CD14-positive monocyte (primary cell): ENCODE measurements at regions not wholly inside any gene's neighbourhood (a gene's known extent, or its start where the extent isn't known, plus 50 kb on each side); places are given as distances from the start of the nearest gene placed in this dataset.

Experiments used
- DNase-seq, 3 donors: peaks; one replicate each; pipeline ENCODE4 v3.0.0-alpha.2; 2011 to 2022
- H2AFZ ChIP-seq: 2 replicates; pipeline ENCODE4 v1.6.0; 2012; ENCODE audit warnings: mild to moderate bottlenecking, low read depth, low read length, inconsistent platforms; ENCODE audit not compliant: insufficient read depth, poor library complexity, severe bottlenecking
- H3K27ac ChIP-seq, 2 donors: 1 replicate in 1 of 2; 2 replicates in 1 of 2; pipeline ENCODE4 v1.5.1; 2012 to 2013; ENCODE audit warnings: low read length in 2 of 2, control low read depth in 1 of 2, inconsistent platforms in 1 of 2, low read depth in 1 of 2, mild to moderate bottlenecking in 1 of 2
- H3K27me3 ChIP-seq, 2 donors: one replicate each; pipeline versions ENCODE4 v1.6.0 to v1.6.1; 2011 to 2013; ENCODE audit warnings: low read length in 2 of 2; ENCODE audit not compliant: control insufficient read depth in 2 of 2, insufficient read depth in 2 of 2
- H3K36me3 ChIP-seq, 2 donors: replicated peaks in 1 of 2; 1 replicate in 1 of 2; 2 replicates in 1 of 2; pipeline versions ENCODE4 v1.5.1 to v1.6.1; 2012 to 2013; ENCODE audit warnings: low read length in 2 of 2, control low read depth in 1 of 2, inconsistent platforms in 1 of 2, mild to moderate bottlenecking in 1 of 2; ENCODE audit not compliant: insufficient read depth in 2 of 2, control insufficient read depth in 1 of 2
- H3K4me1 ChIP-seq, 2 donors: 1 replicate in 1 of 2; 2 replicates in 1 of 2; pipeline versions ENCODE4 v1.5.1 to v1.6.1; 2012 to 2013; ENCODE audit warnings: low read length in 2 of 2, control low read depth in 1 of 2, inconsistent platforms in 1 of 2, mild to moderate bottlenecking in 1 of 2, moderate library complexity in 1 of 2; ENCODE audit not compliant: insufficient read depth in 2 of 2, control insufficient read depth in 1 of 2
- H3K4me2 ChIP-seq: replicated peaks from 2 replicates; pipeline ENCODE3; 2012; ENCODE audit warnings: low read length, moderate library complexity, mild to moderate bottlenecking; ENCODE audit not compliant: poor library complexity, severe bottlenecking; ENCODE audit errors: extremely low read depth
- H3K4me3 ChIP-seq, 3 experiments: fragments of 200-600 bp in 1 of 3; sonication (generic) in 1 of 3; replicated peaks in 1 of 3; 1 replicate in 2 of 3; 2 replicates in 1 of 3; pipeline ENCODE4 v1.5.1; 2011 to 2013; ENCODE audit warnings: low read length in 3 of 3, mild to moderate bottlenecking in 3 of 3, control low read depth in 2 of 3, low read depth in 2 of 3, inconsistent platforms in 1 of 3, moderate library complexity in 1 of 3
- H3K79me2 ChIP-seq: 2 replicates; pipeline ENCODE4 v1.6.0; 2012; ENCODE audit warnings: mild to moderate bottlenecking, control low read depth, inconsistent platforms, low read length, moderate library complexity; ENCODE audit not compliant: insufficient read depth
- H3K9ac ChIP-seq: 2 replicates; pipeline ENCODE4 v1.6.0; 2017; ENCODE audit warnings: low read length, mild to moderate bottlenecking; ENCODE audit not compliant: insufficient read depth, poor library complexity, severe bottlenecking
- H3K9me3 ChIP-seq, 2 donors: replicated peaks in 1 of 2; 1 replicate in 1 of 2; 2 replicates in 1 of 2; pipeline versions ENCODE4 v1.5.1 to v1.6.1; 2012 to 2013; ENCODE audit warnings: low read length in 2 of 2, control low read depth in 1 of 2; ENCODE audit not compliant: control insufficient read depth in 1 of 2, insufficient read depth in 1 of 2
- H4K20me1 ChIP-seq: 2 replicates; pipeline ENCODE4 v1.6.0; 2012; ENCODE audit warnings: mild to moderate bottlenecking, low read length, control low read depth, moderate library complexity; ENCODE audit not compliant: insufficient read depth
- H3K27ac Mint-ChIP-seq, 7 donors: one replicate each; pipeline ENCODE4 v1.8.0; 2020; ENCODE audit warnings: mild to moderate bottlenecking in 7 of 7, mixed read lengths in 7 of 7, moderate library complexity in 6 of 7, inconsistent platforms in 2 of 7
- H3K27me3 Mint-ChIP-seq, 3 donors: one replicate each; pipeline ENCODE4 v1.8.0; 2021 to 2022; ENCODE audit warnings: low read depth in 3 of 3, mild to moderate bottlenecking in 3 of 3, mixed read lengths in 3 of 3, moderate library complexity in 3 of 3, inconsistent platforms in 1 of 3
- H3K36me3 Mint-ChIP-seq, 2 donors: one replicate each; pipeline ENCODE4 v1.8.0; 2020; ENCODE audit warnings: mixed read lengths in 2 of 2, inconsistent platforms in 1 of 2, mild to moderate bottlenecking in 1 of 2
- H3K4me1 Mint-ChIP-seq: one replicate; pipeline ENCODE4 v1.8.0; 2020; ENCODE audit warnings: mild to moderate bottlenecking, mixed read lengths
- H3K4me3 Mint-ChIP-seq, 2 donors: one replicate each; pipeline ENCODE4 v1.8.0; 2020; ENCODE audit warnings: mild to moderate bottlenecking in 2 of 2, mixed read lengths in 2 of 2, moderate library complexity in 1 of 2
- H3K9me3 Mint-ChIP-seq, 7 donors: one replicate each; pipeline ENCODE4 v1.8.0; 2020 to 2022; ENCODE audit warnings: mixed read lengths in 7 of 7, mild to moderate bottlenecking in 6 of 7, moderate library complexity in 6 of 7, inconsistent platforms in 2 of 7
- CTCF ChIP-seq: fragments of 200-600 bp; IDR thresholded peaks from one replicate; pipeline ENCODE4 v1.8.0; 2022; ENCODE audit warnings: antibody characterized with exemption, mild to moderate bottlenecking
- WGBS: methylation state at CpG from one replicate; pipeline ENCODE4 v1.1.5; 2013; ENCODE audit warnings: missing lambda C conversion rate; ENCODE audit not compliant: insufficient coverage; 5-methylcytosine and 5-hydroxymethylcytosine counted together
- intact Hi-C, 2 donors: fragments of 100-400 bp; cut with micrococcal nuclease; formaldehyde crosslinking; loops; one replicate each; pipeline versions ENCODE4 v1.15.0 to v1.15.1; 2023

GRCh38 chr12:89939522-89940215, 231.0 kb upstream of the ATP2B1 start:
- intact Hi-C loops: no loop called here
- Histone ChIP-seq H3K4me2 (no peak overlapping the region), H3K36me3 (no peaks in the 10 kb centered on the region), H3K27me3 (no peaks in the 10 kb centered on the region), H2AFZ (no peak overlapping the region), H3K4me1 (peaks cover 0 to 5% of the 10 kb centered on the region in 2 donors), H4K20me1 (no peaks in the 10 kb centered on the region), H3K79me2 (no peaks in the 10 kb centered on the region), H3K4me3 (no peak overlapping the region), H3K9me3 (no peaks in the 10 kb centered on the region), H3K9ac (no peak overlapping the region), H3K27ac (no peak overlapping the region)
- no peaks in the 10 kb centered on the region for H3K9me3 Mint-ChIP-seq
- no CpG with 5 or more reads among the region's 1 CpG for WGBS
- peaks cover 0 to 1% of the 10 kb centered on the region in 2 donors for H3K36me3 Mint-ChIP-seq
- DNase-seq: no peak
- no peak overlapping the region for H3K4me3 Mint-ChIP-seq
- TF ChIP-seq CTCF: no peak
- peaks cover 9% of the 10 kb centered on the region for H3K4me1 Mint-ChIP-seq
- peak overlapping the region in 1 of 7 donors; percentile 34 for H3K27ac Mint-ChIP-seq
- H3K27me3 Mint-ChIP-seq: no peaks in the 10 kb centered on the region

- Histone ChIP-seq H3K36me3 (no peaks in the 10 kb centered on the region), H3K9me3 (no peaks in the 10 kb centered on the region), H2AFZ (no peak overlapping the region), H3K4me1 (peaks cover 0 to 5% of the 10 kb centered on the region in 2 donors), H3K9ac (no peak overlapping the region), H3K79me2 (no peaks in the 10 kb centered on the region), H3K27ac (no peak overlapping the region), H4K20me1 (no peaks in the 10 kb centered on the region), H3K4me3 (no peak overlapping the region), H3K27me3 (no peaks in the 10 kb centered on the region), H3K4me2 (no peak overlapping the region)
- H3K36me3 Mint-ChIP-seq: peaks cover 0 to 1% of the 10 kb centered on the region in 2 donors
- 100% methylated on average over 1 of the region's 3 CpGs for WGBS
- intact Hi-C loops: no loop called here
- no peak for TF ChIP-seq CTCF
- H3K9me3 Mint-ChIP-seq: no peaks in the 10 kb centered on the region
- no peak overlapping the region for H3K4me3 Mint-ChIP-seq
- no peak for DNase-seq
- peaks cover 9% of the 10 kb centered on the region for H3K4me1 Mint-ChIP-seq
- H3K27me3 Mint-ChIP-seq: no peaks in the 10 kb centered on the region
- no peak overlapping the region for H3K27ac Mint-ChIP-seq
Observed at GRCh38 chr12:89936631-89937030, 228.0 kb upstream of the ATP2B1 start.
